ENCODE measurements at regions not wholly inside any gene's neighbourhood (a gene's known extent, or its start where the extent isn't known, plus 50 kb on each side); places are given as distances from the start of the nearest gene placed in this dataset.

GRCh38 chrX:52270453-52271116 lies 85.9 kb downstream of the MAGED4 start:
- Histone ChIP-seq H2BK20ac (ENCODE audit: low read depth, low read length) (no peak overlapping the region), H4K8ac (ENCODE audit: low read depth in 2 of 2, low read length in 2 of 2) (no peak overlapping the region), H3K4me3 (ENCODE audit: insufficient read depth, low read depth, low read length) (no peak overlapping the region), H3K9me1 (ENCODE audit: insufficient read depth, low read length) (no peaks in the 10 kb centered on the region), H3K23ac (ENCODE audit: low read depth, low read length) (no peak overlapping the region), H2BK15ac (ENCODE audit: low read depth, low read length) (no peak overlapping the region), H3K18ac (ENCODE audit: low read depth, low read length) (no peak overlapping the region), H3K36me3 (ENCODE audit: control insufficient read depth, insufficient read depth, low read length) (no peaks in the 10 kb centered on the region), H3K56ac (ENCODE audit: extremely low read depth, insufficient read depth, low read length) (no peak overlapping the region), H4K20me1 (ENCODE audit: insufficient read depth, low read length) (no peaks in the 10 kb centered on the region), H3K14ac (replicated peaks; ENCODE audit: low read depth, low read length) (no peak overlapping the region), H3K9me3 (ENCODE audit: control insufficient read depth, insufficient read depth, low read length) (no peaks in the 10 kb centered on the region), H3K4ac (ENCODE audit: low read depth, low read length) (no peak overlapping the region), H2AFZ (replicated peaks; ENCODE audit: low read length, poor library complexity) (no peak overlapping the region), H4K5ac (ENCODE audit: low read depth, low read length) (no peak overlapping the region), H2BK120ac (ENCODE audit: low read depth, low read length) (no peak overlapping the region), H4K91ac (ENCODE audit: insufficient read depth, low read depth, low read length) (no peak overlapping the region), H3K4me1 (ENCODE audit: control insufficient read depth, insufficient read depth, low read length) (no peaks in the 10 kb centered on the region), H2AK5ac (ENCODE audit: low read depth, low read length) (no peak overlapping the region), H3K79me1 (ENCODE audit: low read depth in 1 of 2, low read length in 2 of 2) (no peaks in the 10 kb centered on the region), H3K4me2 (ENCODE audit: low read depth, low read length) (no peak overlapping the region), H3K27me3 (ENCODE audit: control insufficient read depth, insufficient read depth, low read length) (peaks cover 5% of the 10 kb centered on the region), H2AK9ac (replicated peaks; ENCODE audit: low read depth, low read length, poor library complexity) (no peak overlapping the region), H2BK5ac (ENCODE audit: low read depth, low read length, poor library complexity, severe bottlenecking) (no peak overlapping the region), H3K27ac (ENCODE audit: insufficient read depth, low read length) (no peak overlapping the region), H3K9ac (ENCODE audit: low read depth, low read length) (no peak overlapping the region)
- ATAC-seq (ENCODE audit: low read depth) (no peak), DNase-seq (no peak)
- in situ Hi-C loops (cut with MboI; ENCODE audit: low sequenced_read_pairs) (no loop called here), intact Hi-C loops (cut with micrococcal nuclease) (no loop called here), dilution Hi-C loops (cut with HindIII; ENCODE audit: low sequenced_read_pairs, unreplicated experiment) (no loop called here)
- no TSS peak for BruUV-seq (replicated peaks)
- TF ChIP-seq CHD1 (IDR thresholded peaks at IDR 0.05; ENCODE audit: low read depth, low read length) (no peak), CTCF (conservative IDR thresholded peaks at IDR 0.05; ENCODE audit: low read depth, low read length) (no peak), USF2 (IDR thresholded peaks at IDR 0.05; ENCODE audit: low read depth, low read length) (no peak), FOS (IDR thresholded peaks at IDR 0.05; ENCODE audit: low read depth, low read length) (no peak), ELK1 (IDR thresholded peaks at IDR 0.05; ENCODE audit: borderline replicate concordance, low read depth, low read length) (no peak)
- ChIA-PET POLR2A (ENCODE audit: unreplicated experiment) (no interaction called here), CTCF (interaction anchor here (0.6 kb wide), 1 partner anchor 1421 kb away, joined by 4 read pairs; no protein-coding TSS in a partner anchor)
- 0% methylated on average over 1 of the region's 4 CpGs; no CpG with 5 or more reads in 1 of the 2 experiments for WGBS, 2 experiments (ENCODE audit: extremely low coverage in 2 of 2, insufficient read length in 1 of 2)

Data from IMR-90 (cell line).